Heart left ventricle (tissue), 16 donors: ENCODE measurements at regions not wholly inside any gene's neighbourhood (a gene's known extent, or its start where the extent isn't known, plus 50 kb on each side); places are given as distances from the start of the nearest gene placed in this dataset.

ENCODE experiments used
- ATAC-seq, 4 donors: fragments of 200-7000 bp; cut with Tn5 transposase; one replicate each; pipeline ENCODE4 v1.9.1; 2020 to 2022; ENCODE audit warnings: moderate library complexity in 4 of 4, mild to moderate bottlenecking in 3 of 4, moderate number of reproducible peaks in 1 of 4
- DNase-seq, 5 donors: peaks; one replicate each; pipeline ENCODE4 v3.0.0-alpha.2; 2020
- H3K27ac ChIP-seq, 12 donors: fragments of 200-600 bp; sonication (generic) in 4 of 12; one replicate each; pipeline versions ENCODE4 v1.5.0 to v1.8.0; 2016 to 2022; ENCODE audit warnings: mild to moderate bottlenecking in 2 of 12
- H3K27me3 ChIP-seq, 9 donors: fragments of 200-600 bp; sonication (generic) in 2 of 9; one replicate each; pipeline versions ENCODE4 v1.5.1 to v1.8.0; 2016 to 2022; ENCODE audit warnings: mild to moderate bottlenecking in 3 of 9
- H3K36me3 ChIP-seq, 9 donors: fragments of 200-600 bp; sonication (generic) in 2 of 9; one replicate each; pipeline versions ENCODE4 v1.5.0 to v1.8.0; 2018 to 2022; ENCODE audit warnings: mild to moderate bottlenecking in 2 of 9
- H3K4me1 ChIP-seq, 12 donors: fragments of 200-600 bp; sonication (generic) in 4 of 12; one replicate each; pipeline versions ENCODE4 v1.5.0 to v1.8.0; 2016 to 2022; ENCODE audit warnings: mild to moderate bottlenecking in 3 of 12
- H3K4me3 ChIP-seq, 12 donors: fragments of 200-600 bp; sonication (generic) in 4 of 12; one replicate each; pipeline versions ENCODE4 v1.5.0 to v1.8.0; 2017 to 2022; ENCODE audit warnings: mild to moderate bottlenecking in 9 of 12, moderate library complexity in 4 of 12
- H3K9me3 ChIP-seq, 12 donors: fragments of 200-600 bp; sonication (generic) in 4 of 12; one replicate each; pipeline versions ENCODE4 v1.5.0 to v1.8.0; 2016 to 2022; ENCODE audit warnings: mild to moderate bottlenecking in 1 of 12
- CTCF ChIP-seq, 12 donors: fragments of 200-600 bp; sonication (generic) in 4 of 12; IDR thresholded peaks; one replicate each; pipeline versions ENCODE4 v1.5.0 to v1.8.0; 2018 to 2022; ENCODE audit warnings: antibody characterized with exemption in 12 of 12, mild to moderate bottlenecking in 5 of 12
- POLR2A ChIP-seq, 2 donors: fragments of 450-650 bp; IDR thresholded peaks; one replicate each; pipeline ENCODE4 v1.6.1; 2017; ENCODE audit warnings: antibody characterized with exemption in 2 of 2, mild to moderate bottlenecking in 2 of 2, moderate library complexity in 2 of 2
- WGBS, 4 donors: extraction: QIAGEN DNeasy Blood & Tissue Kit in 2 of 4; methylation state at CpG; one replicate each; pipeline versions ENCODE4 v1.1.5 to v1.1.7; 2013 to 2018; 5-methylcytosine and 5-hydroxymethylcytosine counted together
- intact Hi-C, 10 donors: fragments of 100-400 bp; cut with DNase I; formaldehyde crosslinking; loops; one replicate each; pipeline versions ENCODE4 v1.11.1 to v1.14.2; 2022
- donor health status: ischemic (EF 13 %, LVEDD 7.1; RV severe dilation, severe dysfunction).
- donor health status: healthy with polysubstance abuse.
- donor health status: DM: no; HTN: yes; CAD: no.
- donor health status: DM: no; HTN: no; CAD: no.
- donor health status: ischemic (EF 25% LVEDD 6.9; RV normal size, moderate dysfunction).
- donor health status: ischemic (EF 25% LVEDD 5.7; RV mildly dilated, moderate dysfunction).
- donor health status: healthy.
- donor health status: DM: yes; HTN: yes; CAD: no.
- donor health status: ischemic (EF 35%, LVEDD 5.7; RV mildly dilated, moderate dysfunction).
- donor health status: nonischemic (EF 11% LVEDD 7.7; RV severe dilation, severe dysfunction).
- donor health status: DM: yes; HTN: yes; CAD: no.
- donor health status: PGD.
- donor health status: ischemic (EF 29% LVEDD 5.4; RV normal size, mild dysfunction).
- donor health status: nonischemic (EF 23%, LVEDD 6.1; RV moderate dilation, normal function).

GRCh38 chr6:12609751-12610150 is 106.8 kb upstream of the PHACTR1 start:
- Histone ChIP-seq H3K9me3 (no peaks in the 10 kb centered on the region), H3K36me3 (no peaks in the 10 kb centered on the region), H3K4me1 (peaks cover 0 to 14% (median 0%) of the 10 kb centered on the region in 12 donors), H3K27me3 (no peaks in the 10 kb centered on the region), H3K4me3 (no peak overlapping the region), H3K27ac (no peak overlapping the region)
- 90 to 92% (median 92%) methylated on average over 3 of the region's 3 CpGs for WGBS, 4 donors
- intact Hi-C loops: loop anchor here (5.0 to 10.0 kb wide), 9 partner anchors 215 to 1025 kb away; no protein-coding TSS in a partner anchor
- DNase-seq (no peak), ATAC-seq (no peak)
- no peak for TF ChIP-seq CTCF (IDR thresholded peaks at IDR 0.05)
- no peak for TF ChIP-seq POLR2A (IDR thresholded peaks at IDR 0.05)

GRCh38 chr6:12610862-12611261 is 105.7 kb upstream of the PHACTR1 start:
- Histone ChIP-seq H3K27me3 (no peaks in the 10 kb centered on the region), H3K4me3 (no peak overlapping the region), H3K4me1 (peaks cover 0 to 14% (median 0%) of the 10 kb centered on the region in 12 donors), H3K27ac (no peak overlapping the region), H3K36me3 (no peaks in the 10 kb centered on the region), H3K9me3 (no peaks in the 10 kb centered on the region)
- no peak for TF ChIP-seq POLR2A (IDR thresholded peaks at IDR 0.05)
- no peak for TF ChIP-seq CTCF (IDR thresholded peaks at IDR 0.05)
- ATAC-seq (peak in 2 of 4 donors; percentile 43 to 70), DNase-seq (no peak)
- intact Hi-C loops: no loop called here
- WGBS, 4 donors: 69 to 81% (median 76%) methylated on average over 5 of the region's 5 CpGs

- Histone ChIP-seq H3K36me3 (no peaks in the 10 kb centered on the region), H3K4me1 (peaks cover 0 to 8% (median 0%) of the 10 kb centered on the region in 12 donors), H3K27me3 (no peaks in the 10 kb centered on the region), H3K4me3 (no peak overlapping the region), H3K27ac (peak overlapping the region in 1 of 12 donors; percentile 35), H3K9me3 (no peaks in the 10 kb centered on the region)
- TF ChIP-seq CTCF (IDR thresholded peaks at IDR 0.05) (no peak), POLR2A (IDR thresholded peaks at IDR 0.05) (no peak)
- peak in 1 of 4 donors; percentile 60 for ATAC-seq
- 70 to 74% (median 73%) methylated on average over 8 of the region's 8 CpGs for WGBS, 4 donors
- intact Hi-C loops: no loop called here
- DNase-seq: no peak
Observed at GRCh38 chr6:12613811-12614210, 102.8 kb upstream of the PHACTR1 start.

GRCh38 chr6:12614456-12614855 is 102.1 kb upstream of the PHACTR1 start:
- intact Hi-C loops: no loop called here
- DNase-seq: no peak
- H3K4me3 ChIP-seq: no peak overlapping the region
- no peaks in the 10 kb centered on the region for H3K36me3 ChIP-seq
- 86 to 91% (median 89%) methylated on average over 6 of the region's 6 CpGs for WGBS, 4 donors
- no peak overlapping the region for H3K27ac ChIP-seq
- H3K4me1 ChIP-seq: peaks cover 0 to 8% (median 0%) of the 10 kb centered on the region in 12 donors
- H3K9me3 ChIP-seq: no peaks in the 10 kb centered on the region
- TF ChIP-seq POLR2A (IDR thresholded peaks at IDR 0.05) (no peak), CTCF (IDR thresholded peaks at IDR 0.05) (no peak)
- no peak for ATAC-seq
- no peaks in the 10 kb centered on the region for H3K27me3 ChIP-seq
